HG02870 (cell line): ENCODE measurements at regions not wholly inside any gene's neighbourhood (a gene's known extent, or its start where the extent isn't known, plus 50 kb on each side); places are given as distances from the start of the nearest gene placed in this dataset.

ENCODE experiments used
- ATAC-seq: cut with Tn5 transposase; IDR thresholded peaks from one replicate; pipeline ENCODE4 v1.9.1; 2021; ENCODE audit warnings: mild to moderate bottlenecking, moderate library complexity; ENCODE audit not compliant: unreplicated experiment

DNA sequence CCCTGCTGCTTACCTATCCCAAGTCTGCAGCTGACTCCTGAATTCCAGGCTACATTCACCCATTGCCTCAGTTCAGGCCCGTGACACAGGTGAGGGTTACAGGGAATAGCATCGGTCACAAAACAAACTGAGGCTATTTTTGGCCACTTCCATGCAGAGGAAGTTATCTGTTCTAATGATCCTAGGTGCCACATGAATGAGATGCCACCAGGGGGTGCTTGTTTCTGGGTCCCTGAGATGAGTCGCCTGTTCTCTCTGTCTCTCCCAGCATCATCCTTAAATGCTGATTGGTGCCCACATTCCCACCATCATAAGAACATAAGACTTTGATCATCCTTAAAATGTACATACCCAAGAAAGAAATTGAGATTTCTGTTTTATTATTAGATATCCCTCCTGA, 119.0 kb upstream of the CELF4 start:
- no peak for ATAC-seq

DNA sequence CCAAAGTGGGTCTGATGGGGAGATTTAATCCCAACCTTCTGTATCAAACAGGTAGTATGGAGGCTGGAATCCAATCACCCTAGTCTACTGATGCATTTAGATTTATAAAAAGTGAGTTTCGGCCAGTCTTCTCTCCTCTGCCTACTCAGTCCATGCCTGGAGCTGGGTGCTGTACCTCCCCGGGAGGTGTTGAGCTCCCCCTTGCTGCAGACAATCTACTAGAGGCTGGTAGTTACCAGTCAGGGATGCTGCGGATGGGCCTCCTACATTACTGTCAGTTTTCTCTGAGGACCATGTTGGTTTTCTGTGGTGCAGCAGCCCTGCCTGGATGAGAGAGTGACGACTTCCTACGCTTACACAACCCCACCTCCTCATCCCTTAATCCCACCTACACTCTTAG, 118.6 kb upstream of the CELF4 start:
- ATAC-seq, result no peak

GRCh38 chr18:37680911-37681310, 115.3 kb upstream of the CELF4 start:
- no peak for ATAC-seq

DNA sequence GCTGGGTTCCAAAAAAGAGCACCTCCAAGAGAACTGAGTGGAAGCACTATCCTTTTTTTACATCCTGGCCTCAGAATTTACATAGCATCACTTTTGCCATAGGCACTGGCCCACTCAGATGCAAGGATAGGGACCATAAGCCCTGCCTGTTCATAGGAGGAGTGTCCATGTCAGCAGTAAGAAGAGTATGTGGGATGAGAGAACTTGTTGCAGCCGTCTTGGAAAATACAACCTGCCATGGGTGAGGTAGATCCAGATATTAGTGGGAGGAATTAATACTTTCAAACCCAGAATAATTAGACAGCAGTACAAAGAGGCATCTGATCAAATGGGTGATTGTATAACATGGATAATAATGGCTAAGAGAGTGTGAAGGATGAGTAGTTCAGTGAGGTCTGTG, 110.7 kb upstream of the CELF4 start:
- no peak for ATAC-seq

- ATAC-seq, result no peak
These were observed 110.1 kb upstream of the CELF4 start for GRCh38 chr18:37675699-37676098.

DNA sequence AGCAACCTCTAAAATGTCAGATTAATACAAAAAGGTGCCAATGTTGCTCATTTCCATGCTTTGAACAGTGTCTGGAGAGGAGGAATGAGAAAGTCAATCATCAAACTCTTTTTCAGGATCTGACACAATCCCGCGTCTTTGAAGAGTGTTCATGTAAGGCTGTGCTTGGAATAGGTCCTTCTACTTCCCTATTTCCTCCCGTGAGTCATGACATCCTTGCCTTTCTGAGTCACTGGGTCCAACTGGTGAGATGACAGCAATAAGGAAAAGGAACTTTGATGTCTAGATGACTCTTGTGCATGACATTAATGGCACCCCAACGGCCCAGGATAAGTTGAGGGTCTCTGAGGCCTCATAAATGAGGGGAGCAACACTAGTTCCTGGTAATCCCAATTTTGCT, 109.0 kb upstream of the CELF4 start:
- no peak for ATAC-seq

DNA sequence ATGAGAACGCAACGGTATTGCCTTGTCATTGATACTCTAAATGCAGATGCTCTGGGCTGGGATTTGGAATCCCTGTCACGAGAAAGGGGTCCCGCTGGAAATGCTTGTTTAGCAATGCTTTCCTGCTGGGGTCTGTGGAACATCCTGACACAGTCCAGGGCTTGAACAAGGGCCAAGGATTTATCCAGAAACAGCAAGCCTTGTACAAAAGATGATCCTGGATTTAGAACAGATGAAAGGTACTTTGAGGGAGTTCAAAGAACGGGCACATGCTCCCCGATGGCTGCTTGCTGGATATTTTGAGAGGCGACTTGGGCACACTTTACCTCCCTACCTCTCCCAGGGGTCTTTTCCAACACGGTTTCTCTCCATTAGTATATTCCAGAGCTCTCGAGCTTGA, 108.1 kb upstream of the CELF4 start:
- ATAC-seq, result no peak

- ATAC-seq, result no peak
These were observed 107.5 kb upstream of the CELF4 start for GRCh38 chr18:37672932-37673595.

DNA sequence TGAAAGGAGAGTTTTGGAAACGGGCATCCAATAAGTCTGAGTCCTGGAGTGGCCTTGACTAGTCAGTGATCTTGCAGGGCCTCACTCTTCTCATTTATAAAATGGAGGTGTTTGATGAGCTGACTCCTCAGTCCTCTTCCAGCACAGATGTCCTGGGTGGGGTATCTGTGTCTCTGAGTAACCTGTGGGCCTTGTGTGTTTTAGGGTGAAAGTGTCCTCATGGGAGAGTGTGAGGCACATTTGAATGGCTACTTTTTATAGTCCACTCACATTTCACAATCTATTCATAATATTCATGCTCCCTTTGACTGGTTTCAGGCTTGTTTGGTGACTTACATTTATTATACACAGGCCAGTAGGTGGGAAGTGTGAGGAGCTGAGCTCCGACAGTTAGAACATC, 106.4 kb upstream of the CELF4 start:
- no peak for ATAC-seq

DNA sequence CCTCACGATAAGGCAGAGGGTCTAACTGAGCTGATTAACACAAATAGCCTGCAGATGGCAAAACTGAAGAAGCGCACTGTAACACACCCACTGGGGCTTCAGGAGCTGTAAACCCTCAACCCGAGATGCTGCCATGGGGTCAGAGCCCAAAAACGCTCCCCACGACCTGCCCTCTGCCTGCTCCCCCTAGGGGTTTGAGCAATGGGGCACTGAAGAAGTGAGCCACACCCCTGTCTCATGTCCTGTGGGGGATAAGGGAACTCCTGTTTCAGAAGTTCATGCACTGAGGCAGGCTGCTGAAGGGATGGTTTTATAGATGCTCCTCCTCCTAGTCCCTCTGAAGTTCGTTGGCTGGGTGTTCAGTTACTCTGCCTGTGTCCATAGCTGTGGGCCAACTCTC, 105.9 kb upstream of the CELF4 start:
- ATAC-seq, result no peak

DNA sequence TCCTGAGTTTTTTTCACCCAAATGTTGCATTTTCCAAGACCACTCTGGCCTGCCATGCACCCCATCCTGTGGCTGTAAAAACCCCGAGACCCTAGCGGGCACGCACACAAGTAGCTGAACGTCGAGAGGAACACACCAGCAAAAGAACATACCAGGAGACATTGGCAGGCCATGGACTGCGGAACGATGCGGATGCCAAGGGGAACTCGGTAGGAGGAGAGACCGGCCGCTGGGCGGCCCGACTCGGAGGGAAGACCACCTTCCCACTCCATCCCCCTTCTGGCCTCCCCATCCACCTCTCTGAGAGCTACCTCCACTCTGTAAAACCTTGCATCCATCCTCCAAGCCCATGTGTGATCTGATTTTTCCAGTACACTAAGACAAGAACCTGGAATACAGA, 105.5 kb upstream of the CELF4 start:
- no peak for ATAC-seq

DNA sequence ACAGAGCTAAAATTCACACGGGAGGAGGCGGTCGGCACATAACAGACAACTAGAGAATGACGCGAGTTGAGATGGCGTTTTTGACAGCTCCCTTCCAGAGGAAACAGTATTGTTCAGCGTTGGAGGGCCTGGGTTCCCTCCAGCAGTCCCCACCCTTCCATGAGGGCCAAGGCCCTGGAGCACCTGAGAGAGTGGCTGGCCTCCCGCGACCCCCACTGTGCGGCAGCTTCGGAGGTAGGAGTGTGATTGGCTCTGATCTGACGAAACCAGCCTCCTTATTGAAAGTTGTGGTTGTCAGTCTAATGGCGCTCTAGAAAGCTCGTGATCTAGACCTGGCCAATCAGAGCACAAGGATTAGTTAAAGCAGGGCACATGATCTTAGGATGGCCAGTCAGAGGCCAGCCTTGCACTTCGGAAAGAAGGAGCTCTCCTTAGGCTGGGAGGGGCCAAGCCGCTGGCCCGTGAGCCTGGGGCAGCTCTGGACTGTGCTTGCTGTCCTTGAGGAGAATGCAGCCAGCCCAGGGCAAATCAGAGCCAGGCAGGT, 104.5 kb upstream of the CELF4 start:
- ATAC-seq, result no peak

- ATAC-seq, result no peak
These were observed 103.6 kb upstream of the CELF4 start for GRCh38 chr18:37668971-37669747.

GRCh38 chr18:37667836-37668235, 102.2 kb upstream of the CELF4 start:
- no peak for ATAC-seq

GRCh38 chr18:37666991-37667390, 101.4 kb upstream of the CELF4 start:
- no peak for ATAC-seq

DNA sequence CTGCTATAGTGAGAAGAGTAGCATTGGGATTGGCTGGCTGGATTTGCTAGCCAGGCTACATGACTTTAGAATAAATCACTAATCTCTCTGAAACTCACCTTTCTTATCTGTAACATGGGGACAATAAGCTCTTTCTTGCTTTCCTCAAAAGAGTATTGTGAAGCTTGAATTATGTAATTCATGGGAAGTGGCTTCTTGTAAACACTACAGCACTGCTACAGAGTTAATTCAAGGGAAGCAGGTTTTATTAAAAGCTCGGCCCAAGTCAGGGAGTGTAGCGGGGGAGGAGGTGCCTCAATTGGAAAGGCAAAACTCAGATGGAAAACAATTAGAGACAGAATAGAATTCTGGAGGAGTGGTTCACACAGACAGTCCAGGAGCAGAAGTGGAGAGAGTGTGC, 100.9 kb upstream of the CELF4 start:
- ATAC-seq, result no peak

- no peak for ATAC-seq
These were observed 99.7 kb upstream of the CELF4 start for GRCh38 chr18:37665346-37665745.

- ATAC-seq, result no peak
These were observed 97.8 kb upstream of the CELF4 start for GRCh38 chr18:37663446-37663845.

DNA sequence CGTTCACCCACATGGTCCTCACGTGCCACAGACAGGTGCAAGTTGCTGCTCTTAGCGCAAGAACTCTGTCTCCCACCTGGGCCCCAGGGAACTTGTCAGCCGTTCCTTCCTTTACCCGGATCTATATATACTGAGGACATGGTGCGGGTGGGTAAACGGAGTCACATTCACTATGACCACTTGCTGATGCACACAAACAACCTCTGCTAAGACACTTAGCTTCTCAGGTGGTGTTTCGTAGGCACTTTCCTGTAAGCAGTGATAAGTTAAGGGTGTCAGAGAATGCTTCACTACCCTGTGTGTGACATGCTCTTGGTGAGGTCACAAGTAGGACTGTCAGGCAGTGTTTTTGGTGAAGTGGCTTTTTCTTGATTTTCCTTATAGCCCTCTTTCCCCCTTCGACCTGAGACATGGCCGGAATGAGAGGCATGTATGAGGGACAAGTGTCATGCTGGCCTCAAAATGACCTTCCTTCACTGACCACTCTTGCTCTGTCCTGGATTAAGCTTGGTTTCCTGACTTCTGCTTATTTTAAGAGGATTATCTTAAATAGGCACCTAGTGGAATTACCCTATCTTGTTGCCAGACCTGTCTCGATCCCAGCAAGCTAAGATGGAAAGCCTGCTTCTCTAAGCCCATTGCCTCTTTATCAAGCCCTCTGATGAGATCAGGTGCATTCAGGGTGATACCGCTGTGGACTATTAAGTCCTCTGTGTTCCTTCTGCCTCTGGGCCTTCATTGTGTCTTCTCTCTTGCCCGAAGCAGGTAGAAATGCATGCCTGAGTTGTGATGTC, 97.1 kb upstream of the CELF4 start:
- ATAC-seq, result no peak

- ATAC-seq, result no peak
These were observed 96.5 kb upstream of the CELF4 start for GRCh38 chr18:37662099-37662498.

GRCh38 chr18:37661478-37661877, 95.9 kb upstream of the CELF4 start:
- no peak for ATAC-seq

DNA sequence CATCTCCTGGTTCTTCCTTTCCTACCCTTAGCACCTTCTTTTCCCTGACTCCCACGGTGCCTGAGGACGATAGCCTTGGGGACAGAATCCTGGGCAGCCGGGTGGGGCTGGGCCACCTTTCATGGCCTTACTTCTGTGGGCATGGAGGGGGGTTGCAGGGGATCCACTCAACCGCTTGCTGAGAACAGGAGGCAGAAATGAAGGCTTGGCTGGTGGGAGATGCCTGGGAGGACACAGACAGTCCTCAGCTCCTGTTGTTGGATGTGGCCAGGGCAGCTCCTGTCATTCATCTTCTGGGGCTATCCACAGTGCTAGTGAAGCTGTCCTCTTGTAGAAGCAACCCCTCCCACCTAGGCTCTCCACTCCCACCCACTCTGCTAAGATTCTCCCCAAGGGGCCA, 95.5 kb upstream of the CELF4 start:
- no peak for ATAC-seq
